Endodermal cell (in vitro differentiated cells): ENCODE measurements at regions not wholly inside any gene's neighbourhood (a gene's known extent, or its start where the extent isn't known, plus 50 kb on each side); places are given as distances from the start of the nearest gene placed in this dataset.

ENCODE experiments used
- DNase-seq: peaks from one replicate; pipeline ENCODE4 v3.0.0-alpha.2; 2017
- H3K27ac ChIP-seq: 2 replicates; pipeline ENCODE4 v1.5.1; 2013; ENCODE audit warnings: mild to moderate bottlenecking, low read depth, low read length, moderate library complexity
- H3K27me3 ChIP-seq: 2 replicates; pipeline ENCODE4 v1.6.1; 2013; ENCODE audit warnings: mild to moderate bottlenecking, low read length, moderate library complexity; ENCODE audit not compliant: insufficient read depth, control insufficient read depth, poor library complexity, severe bottlenecking
- H3K36me3 ChIP-seq: 2 replicates; pipeline ENCODE4 v1.7.0; 2013; ENCODE audit warnings: mild to moderate bottlenecking, low read length, moderate library complexity; ENCODE audit not compliant: control insufficient read depth, insufficient read depth
- H3K4me1 ChIP-seq: one replicate; pipeline ENCODE4 v1.7.0; 2013; ENCODE audit warnings: low read length; ENCODE audit not compliant: control insufficient read depth, insufficient read depth
- H3K4me3 ChIP-seq: 2 replicates; pipeline ENCODE4 v1.5.1; 2013; ENCODE audit warnings: mild to moderate bottlenecking, low read length, moderate library complexity
- H3K9ac ChIP-seq: 2 replicates; pipeline ENCODE4 v1.6.1; 2013; ENCODE audit warnings: mild to moderate bottlenecking, low read length, moderate library complexity; ENCODE audit not compliant: poor library complexity, severe bottlenecking; ENCODE audit errors: extremely low read depth
- H3K9me3 ChIP-seq: 2 replicates; pipeline ENCODE4 v1.6.1; 2013; ENCODE audit warnings: mild to moderate bottlenecking, low read length, moderate library complexity; ENCODE audit not compliant: control insufficient read depth
- H3K27ac Mint-ChIP-seq: 2 replicates; pipeline ENCODE4 v1.8.0; 2020; ENCODE audit warnings: mixed read lengths
- H3K27me3 Mint-ChIP-seq: 2 replicates; pipeline ENCODE4 v1.8.0; 2021; ENCODE audit warnings: mild to moderate bottlenecking, mixed read lengths; ENCODE audit not compliant: insufficient read depth
- H3K36me3 Mint-ChIP-seq: 2 replicates; pipeline ENCODE4 v1.8.0; 2020; ENCODE audit warnings: low read depth, mixed read lengths
- H3K4me1 Mint-ChIP-seq: 2 replicates; pipeline ENCODE4 v1.8.0; 2020; ENCODE audit warnings: mixed read lengths
- H3K4me3 Mint-ChIP-seq: 2 replicates; pipeline ENCODE4 v1.8.0; 2020; ENCODE audit warnings: mild to moderate bottlenecking, moderate library complexity, mixed read lengths
- H3K9me3 Mint-ChIP-seq: 2 replicates; pipeline ENCODE4 v1.8.0; 2020; ENCODE audit warnings: mild to moderate bottlenecking, mixed read lengths
- CTCF ChIP-seq: fragments of 200-600 bp; sonication (generic); conservative IDR thresholded peaks from 2 replicates; pipeline ENCODE4 v1.5.0; 2021; ENCODE audit warnings: antibody characterized with exemption, mild to moderate bottlenecking
- WGBS, 2 experiments: methylation state at CpG; one replicate each; pipeline versions ENCODE4 v1.1.5 to v1.1.7; 2013; ENCODE audit warnings: missing lambda C conversion rate in 2 of 2, mixed read lengths in 1 of 2; ENCODE audit not compliant: insufficient coverage in 1 of 2, insufficient read length in 1 of 2; 5-methylcytosine and 5-hydroxymethylcytosine counted together

- Mint-ChIP-seq H3K9me3 (no peaks in the 10 kb centered on the region), H3K4me3 (no peak overlapping the region), H3K4me1 (peaks cover 12% of the 10 kb centered on the region), H3K27ac (no peak overlapping the region), H3K36me3 (no peaks in the 10 kb centered on the region), H3K27me3 (peaks cover 43% of the 10 kb centered on the region)
- Histone ChIP-seq H3K4me3 (no peak overlapping the region), H3K9me3 (no peaks in the 10 kb centered on the region), H3K9ac (no peak overlapping the region), H3K36me3 (no peaks in the 10 kb centered on the region), H3K4me1 (peaks cover 8% of the 10 kb centered on the region), H3K27ac (no peak overlapping the region), H3K27me3 (peaks cover 9% of the 10 kb centered on the region)
- peak; percentile 90 for DNase-seq
- 46 to 64% methylated on average over 10 to 19 of the region's 19 CpGs for WGBS, 2 experiments
- TF ChIP-seq CTCF, result peak; percentile 87
These were observed 1335.0 kb downstream of the BRD1 start for GRCh38 chr22:48492366-48493320.

- Mint-ChIP-seq H3K27ac (no peak overlapping the region), H3K4me1 (peaks cover 12% of the 10 kb centered on the region), H3K4me3 (peak overlapping the region; percentile 61), H3K9me3 (no peaks in the 10 kb centered on the region), H3K27me3 (peaks cover 45% of the 10 kb centered on the region), H3K36me3 (no peaks in the 10 kb centered on the region)
- H3K4me1 ChIP-seq, result peaks cover 8% of the 10 kb centered on the region
- H3K4me3 ChIP-seq, result peak overlapping the region; percentile 83
- H3K9me3 ChIP-seq, result no peaks in the 10 kb centered on the region
- peaks cover 9% of the 10 kb centered on the region for H3K27me3 ChIP-seq
- no peaks in the 10 kb centered on the region for H3K36me3 ChIP-seq
- peak; percentile 72 for DNase-seq
- no peak overlapping the region for H3K27ac ChIP-seq
- H3K9ac ChIP-seq, result peak overlapping the region; percentile 15
- no peak for TF ChIP-seq CTCF
- WGBS, 2 experiments, result 12 to 18% methylated on average over 8 to 19 of the region's 19 CpGs
These were observed 1336.2 kb downstream of the BRD1 start for GRCh38 chr22:48491451-48491941.

GRCh38 chr22:48490500-48491411 lies 1336.9 kb downstream of the BRD1 start:
- H3K9me3 Mint-ChIP-seq, result no peaks in the 10 kb centered on the region
- H3K4me3 Mint-ChIP-seq, result peak overlapping the region; percentile 61
- WGBS, 2 experiments, result 0 to 1% methylated on average over 12 to 51 of the region's 51 CpGs
- Histone ChIP-seq H3K9ac (peak overlapping the region; percentile 15), H3K4me3 (peak overlapping the region; percentile 83), H3K36me3 (no peaks in the 10 kb centered on the region), H3K9me3 (no peaks in the 10 kb centered on the region), H3K4me1 (peaks cover 8% of the 10 kb centered on the region), H3K27me3 (peaks cover 9% of the 10 kb centered on the region), H3K27ac (no peak overlapping the region)
- no peaks in the 10 kb centered on the region for H3K36me3 Mint-ChIP-seq
- DNase-seq, result peak; percentile 64
- TF ChIP-seq CTCF, result no peak
- H3K27me3 Mint-ChIP-seq, result peaks cover 52% of the 10 kb centered on the region
- H3K27ac Mint-ChIP-seq, result no peak overlapping the region
- H3K4me1 Mint-ChIP-seq, result peaks cover 12% of the 10 kb centered on the region
